ENCODE measurements at regions not wholly inside any gene's neighbourhood (a gene's known extent, or its start where the extent isn't known, plus 50 kb on each side); places are given as distances from the start of the nearest gene placed in this dataset.

DNA sequence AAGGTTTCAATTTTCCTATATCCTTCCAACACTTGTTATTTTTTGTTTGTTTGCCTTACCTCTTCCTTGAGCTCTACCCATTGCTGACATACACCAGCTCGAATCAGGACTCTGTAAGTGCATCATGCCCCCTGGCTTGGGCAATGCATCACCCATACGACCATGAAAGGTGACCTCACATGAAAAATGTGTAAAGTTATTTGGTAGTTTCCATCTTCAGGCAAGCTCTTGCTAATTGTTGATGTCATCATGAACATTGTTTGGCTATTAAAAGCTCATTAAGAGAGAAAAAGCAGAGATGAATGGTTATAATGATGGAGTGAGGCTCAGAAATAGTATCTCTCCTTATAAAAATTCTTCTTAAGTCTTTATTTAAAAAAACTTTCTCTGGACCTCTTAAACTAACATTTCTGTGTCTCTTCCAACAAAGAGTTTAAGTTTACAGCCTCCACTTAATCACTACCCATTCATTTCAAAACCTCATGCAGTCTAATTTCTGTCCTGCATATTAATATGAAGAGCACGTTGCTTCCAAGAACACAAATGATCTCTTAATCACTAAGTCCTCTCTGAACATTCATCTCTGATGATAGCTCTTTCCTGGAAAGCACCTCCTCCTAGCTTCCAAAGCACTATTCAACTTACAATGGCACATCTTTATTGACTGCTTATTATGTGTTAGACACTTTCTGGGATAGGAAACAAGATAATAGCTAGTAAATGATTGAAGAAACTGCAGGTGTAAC, 236.3 kb downstream of the NFKBIZ start (continued):
- no peak for TF ChIP-seq ZNF398 (tag by site-specific recombination; IDR thresholded peaks at IDR 0.05)
- no peak for TF ChIP-seq MYNN (tag by site-specific recombination; IDR thresholded peaks at IDR 0.05; ENCODE audit: borderline replicate concordance)
- TF ChIP-seq SCRT1 (tag by site-specific recombination; IDR thresholded peaks at IDR 0.05; ENCODE audit: borderline replicate concordance) = no peak
- no peak for TF ChIP-seq GLIS2 (tag by site-specific recombination; IDR thresholded peaks at IDR 0.05)
- TF ChIP-seq ZNF544 (tag by site-specific recombination; IDR thresholded peaks at IDR 0.05) = no peak
- no peak for TF ChIP-seq ZNF404 (tag by site-specific recombination; IDR thresholded peaks at IDR 0.05)
- no peak for TF ChIP-seq ZNF324 (tag by site-specific recombination; IDR thresholded peaks at IDR 0.05)
- no peak for TF ChIP-seq KLF16 (tag by site-specific recombination; IDR thresholded peaks at IDR 0.05)
- TF ChIP-seq, protein P1, sequence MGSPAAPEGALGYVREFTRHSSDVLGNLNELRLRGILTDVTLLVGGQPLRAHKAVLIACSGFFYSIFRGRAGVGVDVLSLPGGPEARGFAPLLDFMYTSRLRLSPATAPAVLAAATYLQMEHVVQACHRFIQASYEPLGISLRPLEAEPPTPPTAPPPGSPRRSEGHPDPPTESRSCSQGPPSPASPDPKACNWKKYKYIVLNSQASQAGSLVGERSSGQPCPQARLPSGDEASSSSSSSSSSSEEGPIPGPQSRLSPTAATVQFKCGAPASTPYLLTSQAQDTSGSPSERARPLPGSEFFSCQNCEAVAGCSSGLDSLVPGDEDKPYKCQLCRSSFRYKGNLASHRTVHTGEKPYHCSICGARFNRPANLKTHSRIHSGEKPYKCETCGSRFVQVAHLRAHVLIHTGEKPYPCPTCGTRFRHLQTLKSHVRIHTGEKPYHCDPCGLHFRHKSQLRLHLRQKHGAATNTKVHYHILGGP (tag by site-specific recombination; IDR thresholded peaks at IDR 0.05) = peak; percentile 75
- TF ChIP-seq ZNF362 (tag by site-specific recombination; IDR thresholded peaks at IDR 0.05) = peak; percentile 66
- no peak for TF ChIP-seq KLF1 (tag by site-specific recombination; IDR thresholded peaks at IDR 0.05)
- no peak for TF ChIP-seq ZNF585B (tag by site-specific recombination; IDR thresholded peaks at IDR 0.05)
- TF ChIP-seq SP7 (tag by site-specific recombination; IDR thresholded peaks at IDR 0.05) = peak; percentile 69
- TF ChIP-seq ZSCAN23 (tag by site-specific recombination; IDR thresholded peaks at IDR 0.05) = no peak
- TF ChIP-seq ZNF24 (tag by site-specific recombination; IDR thresholded peaks at IDR 0.05) = no peak
- TF ChIP-seq YY1 (tag by site-specific recombination; IDR thresholded peaks at IDR 0.05) = no peak
- TF ChIP-seq PRDM10 (tag by site-specific recombination; IDR thresholded peaks at IDR 0.05) = peak; percentile 60
- no peak for TF ChIP-seq ZNF791 (tag by site-specific recombination; IDR thresholded peaks at IDR 0.05)
- TF ChIP-seq PRDM6 (tag by site-specific recombination; IDR thresholded peaks at IDR 0.05) = peak; percentile 49
- no peak for TF ChIP-seq SETDB1 (IDR thresholded peaks at IDR 0.05; ENCODE audit: insufficient read length, low read length)
- TF ChIP-seq ZNF660 (tag by site-specific recombination; IDR thresholded peaks at IDR 0.05) = no peak
- TF ChIP-seq REPIN1 (tag by site-specific recombination; IDR thresholded peaks at IDR 0.05; ENCODE audit: low read depth) = no peak
- TF ChIP-seq ZBTB49 (tag by site-specific recombination; IDR thresholded peaks at IDR 0.05; ENCODE audit: low read depth) = no peak
- TF ChIP-seq ZNF146 (tag by site-specific recombination; IDR thresholded peaks at IDR 0.05) = no peak
- TF ChIP-seq, protein P2, sequence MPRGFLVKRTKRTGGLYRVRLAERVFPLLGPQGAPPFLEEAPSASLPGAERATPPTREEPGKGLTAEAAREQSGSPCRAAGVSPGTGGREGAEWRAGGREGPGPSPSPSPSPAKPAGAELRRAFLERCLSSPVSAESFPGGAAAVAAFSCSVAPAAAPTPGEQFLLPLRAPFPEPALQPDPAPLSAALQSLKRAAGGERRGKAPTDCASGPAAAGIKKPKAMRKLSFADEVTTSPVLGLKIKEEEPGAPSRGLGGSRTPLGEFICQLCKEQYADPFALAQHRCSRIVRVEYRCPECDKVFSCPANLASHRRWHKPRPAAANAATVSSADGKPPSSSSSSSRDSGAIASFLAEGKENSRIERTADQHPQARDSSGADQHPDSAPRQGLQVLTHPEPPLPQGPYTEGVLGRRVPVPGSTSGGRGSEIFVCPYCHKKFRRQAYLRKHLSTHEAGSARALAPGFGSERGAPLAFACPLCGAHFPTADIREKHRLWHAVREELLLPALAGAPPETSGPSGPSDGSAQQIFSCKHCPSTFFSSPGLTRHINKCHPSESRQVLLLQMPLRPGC (tag by site-specific recombination; IDR thresholded peaks at IDR 0.05) = no peak; the same call in 1 of the 2 replicates

All from HEK293 (cell line).